ENCODE measurements at regions not wholly inside any gene's neighbourhood (a gene's known extent, or its start where the extent isn't known, plus 50 kb on each side); places are given as distances from the start of the nearest gene placed in this dataset.
"Not testable (repeated sequence)": the region's sequence is repeated elsewhere in the genome, so short reads cannot be mapped to it uniquely, and the experiment has no call there.

DNA sequence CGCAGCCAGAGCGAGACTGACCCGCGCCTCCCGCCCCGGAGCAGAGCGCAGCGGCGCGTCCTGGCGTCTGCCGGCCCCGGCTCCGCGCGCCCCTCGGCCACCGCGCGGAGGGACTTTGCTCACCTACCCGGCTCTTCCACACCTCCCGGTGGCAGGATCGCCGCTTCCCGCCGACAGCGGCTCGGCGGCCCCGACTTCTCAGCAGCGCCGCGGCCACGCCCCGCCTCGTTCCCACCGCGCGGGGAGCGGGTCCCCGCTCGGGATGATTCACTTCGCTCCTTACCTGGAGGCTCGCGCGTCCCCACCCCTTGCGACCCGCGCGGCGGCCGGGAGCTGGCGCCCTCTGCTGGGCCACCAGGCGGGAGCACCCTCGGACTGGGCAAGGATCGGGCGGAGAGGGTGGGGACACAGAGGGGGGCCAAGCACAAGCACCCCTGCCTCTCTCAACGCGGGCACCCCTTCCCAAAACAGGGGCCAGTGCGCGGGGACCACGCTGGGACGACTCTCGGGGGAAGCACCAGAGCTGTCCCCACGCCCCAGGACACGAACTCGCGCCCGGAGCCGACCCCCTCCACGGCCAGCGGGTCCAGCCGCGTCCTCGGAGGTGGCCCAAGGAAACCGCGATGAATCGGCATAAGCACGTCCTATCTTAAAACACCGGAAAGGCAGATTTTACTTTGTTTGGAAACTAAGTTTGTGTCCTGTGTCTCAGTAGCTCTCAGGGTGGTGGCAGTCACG is 101.0 kb upstream of the SVIL start:
- H3K36me3 Mint-ChIP-seq (ENCODE audit: low read depth) = peaks cover 34% of the 10 kb centered on the region
- peak overlapping the region; percentile 96 for H3K27ac Mint-ChIP-seq
- no peaks in the 10 kb centered on the region for H3K9me3 Mint-ChIP-seq
- H3K4me3 Mint-ChIP-seq = peak overlapping the region; percentile 90
- intact Hi-C loops (cut with micrococcal nuclease) = loop anchor here (2.0 to 10.0 kb wide), 4 partner anchors 27 to 122 kb away; partner anchors contain the start of gene SVIL
- peaks cover 53% of the 10 kb centered on the region for H3K4me1 Mint-ChIP-seq (ENCODE audit: low read depth)
- H3K27me3 Mint-ChIP-seq = peaks cover 20% of the 10 kb centered on the region

DNA sequence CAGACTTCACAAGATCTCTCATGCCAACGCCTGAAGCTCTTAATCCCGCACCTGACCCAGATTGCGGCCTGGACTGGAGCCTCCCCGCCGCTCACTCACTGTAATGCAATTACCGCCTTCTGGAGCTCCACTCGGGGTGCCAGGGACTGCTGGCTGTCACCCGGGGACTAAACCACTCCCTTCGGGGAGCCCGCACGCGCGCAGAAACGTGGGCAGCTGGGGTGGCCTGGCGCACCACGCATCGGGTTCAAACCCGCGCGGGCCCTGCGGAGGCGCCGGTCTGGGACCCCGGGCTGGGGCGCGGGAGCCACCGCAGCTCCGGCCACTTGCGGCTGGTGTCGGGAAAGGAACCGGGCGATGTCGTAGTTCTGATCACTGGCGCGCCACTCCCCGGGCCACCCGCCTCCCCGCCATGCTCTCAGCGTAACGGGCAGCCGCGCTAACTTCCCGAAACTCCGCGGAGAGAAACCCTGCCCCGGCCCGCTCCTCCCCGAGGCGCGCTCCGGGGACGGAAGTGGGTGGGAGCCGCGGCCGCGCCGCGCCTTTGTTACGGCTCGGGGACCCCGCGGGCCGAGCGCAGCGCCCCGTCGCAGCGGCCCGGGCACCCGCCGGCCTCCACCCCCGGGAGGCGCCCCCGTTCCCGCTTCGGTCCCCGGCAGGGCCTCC is 100.3 kb upstream of the SVIL start:
- Mint-ChIP-seq H3K4me3 (peak overlapping the region; percentile 90), H3K9me3 (no peaks in the 10 kb centered on the region), H3K4me1 (ENCODE audit: low read depth) (peaks cover 50% of the 10 kb centered on the region), H3K27me3 (peaks cover 20% of the 10 kb centered on the region), H3K36me3 (ENCODE audit: low read depth) (peaks cover 41% of the 10 kb centered on the region), H3K27ac (peak overlapping the region; percentile 96)
- intact Hi-C loops (cut with micrococcal nuclease) = loop anchor here (5.0 to 10.0 kb wide), 3 partner anchors 50 to 122 kb away; partner anchors contain the start of gene SVIL

DNA sequence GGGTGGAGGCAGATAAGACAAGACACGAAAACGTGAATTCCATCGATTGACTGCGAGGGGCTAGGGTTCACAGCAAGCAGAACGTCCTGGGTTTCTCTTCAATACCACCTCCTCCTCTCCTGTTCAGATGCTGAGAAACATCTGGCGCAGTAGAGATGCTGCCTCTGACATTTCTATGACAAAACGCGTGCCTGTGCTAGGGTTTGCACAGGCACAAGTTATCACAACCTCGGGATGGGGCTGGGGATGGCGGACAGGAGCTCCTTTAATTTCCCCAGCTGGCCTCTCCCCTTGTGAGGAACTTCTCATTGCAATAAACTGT is 99.8 kb upstream of the SVIL start:
- no peaks in the 10 kb centered on the region for H3K9me3 Mint-ChIP-seq
- intact Hi-C loops (cut with micrococcal nuclease) = loop anchor here (10.0 kb wide), 2 partner anchors 50 to 100 kb away; partner anchors contain the start of gene SVIL
- peak overlapping the region; percentile 89 for H3K4me3 Mint-ChIP-seq
- peaks cover 52% of the 10 kb centered on the region for H3K4me1 Mint-ChIP-seq (ENCODE audit: low read depth)
- peaks cover 46% of the 10 kb centered on the region for H3K36me3 Mint-ChIP-seq (ENCODE audit: low read depth)
- peak overlapping the region; percentile 96 for H3K27ac Mint-ChIP-seq
- H3K27me3 Mint-ChIP-seq = peaks cover 19% of the 10 kb centered on the region

DNA sequence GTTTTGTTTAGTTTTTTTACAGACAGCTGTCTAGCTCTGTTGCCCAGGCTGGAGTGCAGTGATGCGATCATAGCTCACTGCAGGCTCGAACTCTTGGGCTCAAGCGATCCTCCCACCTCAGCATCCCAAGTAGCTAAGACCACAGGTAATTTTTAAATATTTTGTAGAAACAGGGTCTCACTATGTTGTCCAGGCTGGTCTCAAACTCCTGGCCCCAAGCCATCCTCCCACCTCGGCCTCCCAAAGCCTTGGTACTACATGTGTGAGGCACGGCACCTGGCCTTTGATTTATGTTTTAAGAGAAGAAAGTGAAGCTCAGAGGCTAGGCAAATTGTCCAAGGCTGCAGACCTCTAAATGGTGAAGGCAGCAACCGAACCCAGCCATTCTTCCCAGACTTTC is 98.6 kb upstream of the SVIL start:
- peaks cover 59% of the 10 kb centered on the region for H3K36me3 Mint-ChIP-seq (ENCODE audit: low read depth)
- intact Hi-C loops (cut with micrococcal nuclease) = loop anchor here (10.0 kb wide), 2 partner anchors 49 to 99 kb away; partner anchors contain the start of gene SVIL
- no peak overlapping the region for H3K4me3 Mint-ChIP-seq
- peaks cover 60% of the 10 kb centered on the region for H3K4me1 Mint-ChIP-seq (ENCODE audit: low read depth)
- no peaks in the 10 kb centered on the region for H3K9me3 Mint-ChIP-seq
- H3K27ac Mint-ChIP-seq = no peak overlapping the region
- peaks cover 13% of the 10 kb centered on the region for H3K27me3 Mint-ChIP-seq

DNA sequence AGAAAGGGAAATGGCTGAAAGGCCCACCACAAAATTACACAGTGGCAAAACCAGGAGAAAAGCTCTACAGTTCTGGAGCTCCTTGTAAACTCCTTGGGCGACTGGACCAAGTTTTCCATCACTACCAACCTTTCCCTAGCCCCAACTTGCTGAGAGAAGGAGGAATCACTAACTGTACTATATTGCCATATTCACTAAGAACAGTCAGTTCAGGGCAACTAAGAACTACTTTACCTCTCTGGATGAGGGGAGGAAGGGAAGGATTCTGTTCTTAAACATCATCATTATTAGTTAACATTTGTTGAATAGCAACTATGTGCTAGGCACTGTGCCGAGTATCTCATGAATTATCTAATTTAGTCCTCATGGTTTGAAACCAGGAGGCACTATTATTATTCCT is 98.1 kb upstream of the SVIL start:
- peaks cover 63% of the 10 kb centered on the region for H3K4me1 Mint-ChIP-seq (ENCODE audit: low read depth)
- peaks cover 9% of the 10 kb centered on the region for H3K27me3 Mint-ChIP-seq
- H3K4me3 Mint-ChIP-seq = no peak overlapping the region
- intact Hi-C loops (cut with micrococcal nuclease) = loop anchor here (10.0 kb wide), 2 partner anchors 48 to 98 kb away; partner anchors contain the start of gene SVIL
- H3K9me3 Mint-ChIP-seq = no peaks in the 10 kb centered on the region
- no peak overlapping the region for H3K27ac Mint-ChIP-seq
- H3K36me3 Mint-ChIP-seq (ENCODE audit: low read depth) = peaks cover 62% of the 10 kb centered on the region

DNA sequence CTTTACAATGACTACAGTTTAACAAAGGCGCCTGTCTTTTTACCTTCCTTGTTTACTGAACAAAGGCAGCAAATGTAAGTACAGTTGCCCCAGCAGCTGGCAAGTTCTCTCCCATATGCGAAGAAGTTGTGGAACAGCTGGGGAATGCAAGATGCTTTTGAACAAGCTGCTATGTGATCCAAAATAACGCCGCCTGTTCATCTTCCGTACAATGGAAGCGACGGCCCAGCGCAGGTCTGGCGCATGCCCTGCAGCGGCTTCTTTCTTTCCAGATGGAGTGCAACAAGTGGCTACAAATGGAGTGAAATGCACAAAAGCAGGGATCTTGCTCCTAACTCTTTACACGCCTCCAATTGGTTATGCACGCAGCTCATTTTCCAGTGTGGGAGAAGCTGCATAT is 97.0 kb upstream of the SVIL start:
- Mint-ChIP-seq H3K4me1 (ENCODE audit: low read depth) (peaks cover 55% of the 10 kb centered on the region), H3K27ac (no peak overlapping the region), H3K27me3 (no peaks in the 10 kb centered on the region), H3K4me3 (no peak overlapping the region), H3K9me3 (no peaks in the 10 kb centered on the region), H3K36me3 (ENCODE audit: low read depth) (peaks cover 63% of the 10 kb centered on the region)
- intact Hi-C loops (cut with micrococcal nuclease) = loop anchor here (10.0 kb wide), 2 partner anchors 47 to 97 kb away; partner anchors contain the start of gene SVIL

DNA sequence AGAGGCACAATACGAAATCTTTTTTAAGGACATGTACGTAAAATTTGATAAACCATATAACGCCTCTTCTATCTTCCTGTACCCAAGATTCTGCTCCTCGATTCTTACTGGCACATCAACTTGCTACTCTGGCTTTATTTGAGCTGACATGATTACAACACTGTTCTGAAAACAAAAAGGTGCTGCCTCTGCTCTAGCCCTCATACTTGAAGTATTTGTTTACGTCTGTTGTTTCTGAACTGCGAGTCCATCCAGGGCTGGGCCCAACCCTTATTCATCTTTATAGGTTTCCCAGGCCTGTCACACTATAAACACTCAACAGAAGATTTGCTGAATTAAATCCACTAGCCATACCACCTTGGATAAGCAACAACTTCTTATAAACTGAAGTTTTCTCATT is 96.2 kb upstream of the SVIL start:
- H3K27me3 Mint-ChIP-seq = no peaks in the 10 kb centered on the region
- peaks cover 63% of the 10 kb centered on the region for H3K4me1 Mint-ChIP-seq (ENCODE audit: low read depth)
- no peak overlapping the region for H3K27ac Mint-ChIP-seq
- H3K36me3 Mint-ChIP-seq (ENCODE audit: low read depth) = peaks cover 63% of the 10 kb centered on the region
- intact Hi-C loops (cut with micrococcal nuclease) = loop anchor here (10.0 kb wide), 2 partner anchors 46 to 96 kb away; partner anchors contain the start of gene SVIL
- H3K9me3 Mint-ChIP-seq = no peaks in the 10 kb centered on the region
- no peak overlapping the region for H3K4me3 Mint-ChIP-seq

DNA sequence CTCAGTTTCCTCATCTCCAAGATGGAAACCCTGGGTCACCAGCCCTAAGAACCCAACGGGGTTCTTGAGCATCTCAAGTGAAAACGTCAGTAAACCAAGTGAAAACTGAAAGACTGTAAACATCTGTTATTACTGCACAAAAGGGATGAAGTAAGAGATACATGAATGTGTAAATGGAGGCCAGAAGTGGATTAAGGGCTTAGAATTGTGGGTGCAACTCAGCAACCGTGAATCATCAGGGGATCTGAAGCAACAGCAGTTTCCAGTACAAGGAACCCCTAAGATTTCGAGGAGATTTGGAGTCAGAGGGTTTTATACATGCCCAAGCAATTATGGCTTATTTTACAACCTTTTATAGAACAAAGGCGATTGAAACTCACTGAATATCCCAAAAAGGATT is 95.7 kb upstream of the SVIL start:
- H3K4me1 Mint-ChIP-seq (ENCODE audit: low read depth) = peaks cover 67% of the 10 kb centered on the region
- H3K36me3 Mint-ChIP-seq (ENCODE audit: low read depth) = peaks cover 60% of the 10 kb centered on the region
- H3K4me3 Mint-ChIP-seq = no peak overlapping the region
- H3K27ac Mint-ChIP-seq = no peak overlapping the region
- intact Hi-C loops (cut with micrococcal nuclease) = loop anchor here (10.0 kb wide), 2 partner anchors 46 to 96 kb away; partner anchors contain the start of gene SVIL
- no peaks in the 10 kb centered on the region for H3K9me3 Mint-ChIP-seq
- no peaks in the 10 kb centered on the region for H3K27me3 Mint-ChIP-seq

DNA sequence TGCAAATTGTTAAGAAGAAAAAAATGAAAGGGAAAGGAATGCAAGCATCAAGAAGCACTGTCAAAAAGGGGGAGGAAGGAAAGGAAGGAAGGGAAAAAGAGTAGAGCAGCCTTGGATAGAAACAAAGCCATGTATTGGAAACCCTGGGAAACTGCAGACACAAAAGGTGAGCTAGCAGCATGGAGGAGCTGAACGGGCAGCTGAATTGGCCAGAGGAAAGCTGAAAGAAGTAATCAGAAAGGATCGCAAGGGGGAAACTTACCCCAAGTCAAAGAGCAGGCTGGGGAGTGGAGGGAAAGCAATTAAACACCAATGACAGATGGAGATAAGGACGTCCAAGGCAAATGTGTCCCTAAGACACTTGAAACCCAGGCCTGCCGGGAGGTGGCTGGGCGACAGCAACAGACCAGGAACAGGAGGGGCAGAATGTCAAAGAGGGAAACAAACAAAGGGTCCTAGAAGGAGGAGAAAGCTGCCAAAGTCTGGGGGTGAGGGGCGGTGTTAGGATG is 93.8 kb upstream of the SVIL start:
- Mint-ChIP-seq H3K36me3 (ENCODE audit: low read depth) (peaks cover 57% of the 10 kb centered on the region), H3K4me3 (no peak overlapping the region), H3K9me3 (no peaks in the 10 kb centered on the region), H3K27me3 (no peaks in the 10 kb centered on the region), H3K27ac (no peak overlapping the region), H3K4me1 (ENCODE audit: low read depth) (peaks cover 71% of the 10 kb centered on the region)
- intact Hi-C loops (cut with micrococcal nuclease) = no loop called here

DNA sequence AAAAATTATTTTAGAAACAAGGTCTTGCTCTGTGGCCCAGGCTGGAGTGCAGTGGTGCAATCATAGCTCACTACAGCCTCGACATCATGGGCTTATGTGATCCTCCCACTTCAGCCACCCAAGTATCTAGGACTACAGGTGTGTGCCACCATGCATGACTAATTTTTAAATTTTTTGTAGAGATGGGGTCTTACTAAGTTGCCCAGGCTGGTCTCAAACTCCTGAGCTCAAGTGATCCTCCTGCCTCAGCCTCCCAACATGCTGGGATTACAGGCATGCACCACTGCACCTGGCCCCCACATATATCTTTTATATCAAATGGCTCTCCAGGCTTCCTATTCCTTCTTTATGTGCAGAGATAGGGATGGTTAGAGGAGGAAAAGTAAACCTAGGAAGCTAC is 91.2 kb upstream of the SVIL start:
- H3K27ac Mint-ChIP-seq; H3K27me3 Mint-ChIP-seq; H3K9me3 Mint-ChIP-seq; intact Hi-C loops (cut with micrococcal nuclease); H3K4me3 Mint-ChIP-seq: not testable (repeated sequence)
- Mint-ChIP-seq H3K36me3 (ENCODE audit: low read depth) (peaks cover 51% of the 10 kb centered on the region), H3K4me1 (ENCODE audit: low read depth) (peaks cover 57% of the 10 kb centered on the region)

DNA sequence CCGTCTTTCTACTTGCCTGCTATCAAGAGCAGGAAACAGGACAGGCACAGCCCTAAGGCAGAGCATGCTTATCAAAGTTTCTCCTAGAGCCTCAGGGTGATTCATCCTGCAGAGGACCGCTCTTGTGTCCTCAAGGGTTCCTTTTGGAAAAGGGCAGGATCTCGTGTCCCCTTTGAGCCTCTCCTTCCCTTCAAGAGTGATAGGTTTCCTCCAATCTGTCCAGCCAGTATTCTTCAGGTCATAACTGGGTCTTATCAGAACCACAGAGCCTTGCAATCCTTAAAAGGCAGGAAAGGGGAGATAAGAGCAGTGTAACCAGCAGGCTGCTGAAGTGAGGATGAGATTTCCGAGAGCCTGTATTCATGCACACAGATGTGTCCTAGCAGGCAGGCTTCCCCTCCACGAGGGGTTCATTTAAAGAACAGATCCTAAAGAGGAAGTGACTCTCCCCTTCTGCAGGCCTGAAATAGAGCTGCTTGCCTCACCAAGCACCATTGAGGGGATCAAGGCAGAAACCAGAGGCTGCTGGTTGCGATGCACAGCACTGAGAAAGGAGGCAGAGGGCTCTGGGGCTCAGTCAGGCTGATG is 90.5 kb upstream of the SVIL start:
- Mint-ChIP-seq H3K36me3 (ENCODE audit: low read depth) (peaks cover 48% of the 10 kb centered on the region), H3K4me1 (ENCODE audit: low read depth) (peaks cover 54% of the 10 kb centered on the region), H3K27ac (peak overlapping the region; percentile 11), H3K27me3 (no peaks in the 10 kb centered on the region), H3K9me3 (peaks cover 10% of the 10 kb centered on the region), H3K4me3 (no peak overlapping the region)
- intact Hi-C loops (cut with micrococcal nuclease) = no loop called here

DNA sequence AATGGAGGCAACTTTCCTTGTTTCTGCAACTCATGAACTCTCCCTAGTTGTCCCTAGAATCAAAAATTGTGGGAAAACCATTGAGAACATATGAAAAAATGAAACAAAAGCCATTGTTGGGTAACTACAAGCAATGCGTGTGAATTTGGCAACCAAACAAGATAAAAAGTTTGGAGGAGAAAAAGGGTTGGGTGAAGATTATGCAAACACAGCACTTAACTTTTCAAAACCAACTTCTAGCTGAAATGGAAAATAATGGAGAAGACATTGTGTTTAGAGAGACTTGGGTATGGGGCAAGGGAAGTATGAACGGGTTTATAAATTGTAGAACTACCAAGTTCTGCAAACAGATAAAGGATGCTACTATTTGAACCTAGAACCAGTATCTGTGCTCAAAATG is 89.0 kb upstream of the SVIL start:
- H3K4me3 Mint-ChIP-seq = no peak overlapping the region
- H3K9me3 Mint-ChIP-seq = peaks cover 22% of the 10 kb centered on the region

DNA sequence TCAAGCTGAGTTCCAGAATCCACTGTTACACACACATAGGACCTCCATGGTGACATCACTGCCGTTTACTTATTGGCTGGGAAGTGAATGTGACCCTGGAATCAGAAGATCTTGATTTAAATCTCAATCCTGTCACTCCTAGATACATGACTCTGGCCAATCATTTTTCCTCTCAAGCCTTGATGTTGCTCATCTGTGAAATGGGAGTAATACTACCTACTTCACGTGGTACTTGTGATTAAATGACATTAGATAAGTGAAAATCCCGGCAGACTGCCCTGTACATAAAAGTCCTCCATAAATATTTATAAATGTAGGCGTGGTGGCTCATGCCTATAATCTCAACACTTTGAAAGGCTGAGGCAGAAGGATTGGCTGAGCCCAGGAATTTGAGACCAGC is 88.0 kb upstream of the SVIL start:
- H3K36me3 Mint-ChIP-seq (ENCODE audit: low read depth) = peaks cover 36% of the 10 kb centered on the region
- H3K4me3 Mint-ChIP-seq = no peak overlapping the region
- H3K27ac Mint-ChIP-seq = no peak overlapping the region
- H3K9me3 Mint-ChIP-seq = peaks cover 22% of the 10 kb centered on the region
- H3K4me1 Mint-ChIP-seq (ENCODE audit: low read depth) = peaks cover 42% of the 10 kb centered on the region
- H3K27me3 Mint-ChIP-seq = no peaks in the 10 kb centered on the region
- intact Hi-C loops (cut with micrococcal nuclease) = no loop called here

More for the DNA sequence above, 89.0 kb upstream of the SVIL start:
- intact Hi-C loops (cut with micrococcal nuclease) = no loop called here
- Mint-ChIP-seq H3K36me3 (ENCODE audit: low read depth) (peaks cover 43% of the 10 kb centered on the region), H3K4me1 (ENCODE audit: low read depth) (peaks cover 50% of the 10 kb centered on the region), H3K27ac (no peak overlapping the region), H3K27me3 (no peaks in the 10 kb centered on the region)

DNA sequence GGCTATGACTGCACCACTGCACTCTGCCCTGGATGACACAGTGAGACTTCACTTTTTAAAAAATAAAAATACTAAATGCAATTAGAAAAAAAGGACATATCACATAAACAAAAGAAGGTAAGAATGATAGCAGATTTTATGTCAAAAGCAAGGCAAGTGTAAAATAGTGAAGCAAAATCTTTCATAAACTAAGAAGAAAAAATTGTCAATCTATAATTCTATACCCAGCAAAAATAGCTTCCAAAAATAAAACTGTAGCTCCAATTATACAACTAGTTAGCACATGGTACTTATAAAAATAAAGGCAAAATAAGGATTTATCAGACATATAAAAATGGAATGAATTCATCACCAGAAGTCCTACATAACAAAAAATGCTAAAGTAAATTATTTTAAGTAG is 85.4 kb upstream of the SVIL start:
- Mint-ChIP-seq H3K36me3 (ENCODE audit: low read depth) (peaks cover 35% of the 10 kb centered on the region), H3K4me3 (no peak overlapping the region), H3K4me1 (ENCODE audit: low read depth) (peaks cover 35% of the 10 kb centered on the region), H3K9me3 (peaks cover 22% of the 10 kb centered on the region), H3K27me3 (no peaks in the 10 kb centered on the region), H3K27ac (no peak overlapping the region)
- intact Hi-C loops (cut with micrococcal nuclease) = no loop called here

Measured in dendritic cell treated with granulocyte-macrophage colony-stimulating factor and Interleukin-4, amounts not matched to agents 40 ng/mL and 50 ng/mL, for 4 days (primary cell).